ENCODE measurements at regions not wholly inside any gene's neighbourhood (a gene's known extent, or its start where the extent isn't known, plus 50 kb on each side); places are given as distances from the start of the nearest gene placed in this dataset.

DNA sequence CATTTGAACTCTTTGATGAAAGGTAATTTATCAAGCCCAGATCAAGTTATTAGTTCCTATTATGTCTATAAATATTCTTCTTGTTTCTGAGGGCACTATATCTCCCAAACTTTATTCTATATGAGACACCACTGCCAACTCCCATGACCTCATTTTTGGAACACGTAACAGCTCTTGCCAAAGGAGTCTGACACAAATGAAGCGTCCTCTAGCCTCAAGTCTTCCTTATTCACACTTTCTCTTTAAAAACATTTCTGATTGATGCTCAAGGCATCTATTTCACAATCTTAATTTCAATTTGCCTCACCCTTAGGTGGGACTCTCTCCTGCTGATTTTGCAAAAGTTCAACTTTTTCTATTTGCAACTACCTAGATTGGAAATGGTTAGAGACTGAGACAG, 848.4 kb downstream of the GATA3 start:
- Histone ChIP-seq H3K79me2 (ENCODE audit: insufficient read depth, low read length) (no peaks in the 10 kb centered on the region), H3K9ac (ENCODE audit: low read length) (no peak overlapping the region), H3K36me3 (ENCODE audit: insufficient read depth, low read length) (no peaks in the 10 kb centered on the region), H3K9me3 (ENCODE audit: low read length) (no peaks in the 10 kb centered on the region), H2AFZ (ENCODE audit: low read length) (no peak overlapping the region), H3F3A (ENCODE audit: insufficient read depth, low read length) (no peaks in the 10 kb centered on the region), H3K27me3 (ENCODE audit: insufficient read depth, low read length) (no peaks in the 10 kb centered on the region), H3K4me3 (ENCODE audit: low read depth, low read length, poor library complexity, severe bottlenecking) (no peak overlapping the region), H3K4me2 (ENCODE audit: low read length) (no peak overlapping the region), H3K9me2 (ENCODE audit: low read depth, low read length) (no peaks in the 10 kb centered on the region), H3K4me1 (ENCODE audit: insufficient read depth, low read length, severe bottlenecking) (no peaks in the 10 kb centered on the region), H4K20me1 (ENCODE audit: insufficient read depth, low read length) (no peaks in the 10 kb centered on the region), H3K27ac (ENCODE audit: low read depth, low read length, poor library complexity, severe bottlenecking) (no peak overlapping the region)
- TF ChIP-seq, protein P1, sequence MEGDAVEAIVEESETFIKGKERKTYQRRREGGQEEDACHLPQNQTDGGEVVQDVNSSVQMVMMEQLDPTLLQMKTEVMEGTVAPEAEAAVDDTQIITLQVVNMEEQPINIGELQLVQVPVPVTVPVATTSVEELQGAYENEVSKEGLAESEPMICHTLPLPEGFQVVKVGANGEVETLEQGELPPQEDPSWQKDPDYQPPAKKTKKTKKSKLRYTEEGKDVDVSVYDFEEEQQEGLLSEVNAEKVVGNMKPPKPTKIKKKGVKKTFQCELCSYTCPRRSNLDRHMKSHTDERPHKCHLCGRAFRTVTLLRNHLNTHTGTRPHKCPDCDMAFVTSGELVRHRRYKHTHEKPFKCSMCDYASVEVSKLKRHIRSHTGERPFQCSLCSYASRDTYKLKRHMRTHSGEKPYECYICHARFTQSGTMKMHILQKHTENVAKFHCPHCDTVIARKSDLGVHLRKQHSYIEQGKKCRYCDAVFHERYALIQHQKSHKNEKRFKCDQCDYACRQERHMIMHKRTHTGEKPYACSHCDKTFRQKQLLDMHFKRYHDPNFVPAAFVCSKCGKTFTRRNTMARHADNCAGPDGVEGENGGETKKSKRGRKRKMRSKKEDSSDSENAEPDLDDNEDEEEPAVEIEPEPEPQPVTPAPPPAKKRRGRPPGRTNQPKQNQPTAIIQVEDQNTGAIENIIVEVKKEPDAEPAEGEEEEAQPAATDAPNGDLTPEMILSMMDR (IDR thresholded peaks at IDR 0.05; ENCODE audit: low read length) = no peak
- no peak for TF ChIP-seq EZH2 (IDR thresholded peaks at IDR 0.05; ENCODE audit: borderline replicate concordance, low read length)

GRCh38 chr10:8908013-8908412, 853.5 kb downstream of the GATA3 start:
- TF ChIP-seq, protein P1 (IDR thresholded peaks at IDR 0.05; ENCODE audit: low read length) = no peak
- TF ChIP-seq EZH2 (IDR thresholded peaks at IDR 0.05; ENCODE audit: borderline replicate concordance, low read length) = no peak
- Histone ChIP-seq H3K36me3 (ENCODE audit: insufficient read depth, low read length) (no peaks in the 10 kb centered on the region), H3K4me1 (ENCODE audit: insufficient read depth, low read length, severe bottlenecking) (no peaks in the 10 kb centered on the region), H4K20me1 (ENCODE audit: insufficient read depth, low read length) (no peaks in the 10 kb centered on the region), H3K79me2 (ENCODE audit: insufficient read depth, low read length) (no peaks in the 10 kb centered on the region), H3K9me2 (ENCODE audit: low read depth, low read length) (no peaks in the 10 kb centered on the region), H3K9ac (ENCODE audit: low read length) (no peak overlapping the region), H2AFZ (ENCODE audit: low read length) (no peak overlapping the region), H3K4me2 (ENCODE audit: low read length) (no peak overlapping the region), H3K27ac (ENCODE audit: low read depth, low read length, poor library complexity, severe bottlenecking) (no peak overlapping the region), H3K27me3 (ENCODE audit: insufficient read depth, low read length) (no peaks in the 10 kb centered on the region), H3F3A (ENCODE audit: insufficient read depth, low read length) (no peaks in the 10 kb centered on the region), H3K9me3 (ENCODE audit: low read length) (no peaks in the 10 kb centered on the region), H3K4me3 (ENCODE audit: low read depth, low read length, poor library complexity, severe bottlenecking) (no peak overlapping the region)

- TF ChIP-seq EZH2 (IDR thresholded peaks at IDR 0.05; ENCODE audit: borderline replicate concordance, low read length) = no peak
- TF ChIP-seq, protein P1 (IDR thresholded peaks at IDR 0.05; ENCODE audit: low read length) = no peak
- no peaks in the 10 kb centered on the region for H3K79me2 ChIP-seq (ENCODE audit: insufficient read depth, low read length)
These were observed 855.8 kb downstream of the GATA3 start for GRCh38 chr10:8910314-8910713.

More at GRCh38 chr10:8910314-8910713, 855.8 kb downstream of the GATA3 start:
- no peak overlapping the region for H3K27ac ChIP-seq (ENCODE audit: low read depth, low read length, poor library complexity, severe bottlenecking)
- H4K20me1 ChIP-seq (ENCODE audit: insufficient read depth, low read length) = no peaks in the 10 kb centered on the region
- H3K27me3 ChIP-seq (ENCODE audit: insufficient read depth, low read length) = no peaks in the 10 kb centered on the region
- H3K4me1 ChIP-seq (ENCODE audit: insufficient read depth, low read length, severe bottlenecking) = no peaks in the 10 kb centered on the region
- H3K9ac ChIP-seq (ENCODE audit: low read length) = no peak overlapping the region
- H3K4me2 ChIP-seq (ENCODE audit: low read length) = no peak overlapping the region
- H3K4me3 ChIP-seq (ENCODE audit: low read depth, low read length, poor library complexity, severe bottlenecking) = no peak overlapping the region
- H3F3A ChIP-seq (ENCODE audit: insufficient read depth, low read length) = no peaks in the 10 kb centered on the region
- H2AFZ ChIP-seq (ENCODE audit: low read length) = no peak overlapping the region
- no peaks in the 10 kb centered on the region for H3K36me3 ChIP-seq (ENCODE audit: insufficient read depth, low read length)
- H3K9me3 ChIP-seq (ENCODE audit: low read length) = no peaks in the 10 kb centered on the region
- H3K9me2 ChIP-seq (ENCODE audit: low read depth, low read length) = no peaks in the 10 kb centered on the region
